Endothelial cell (in vitro differentiated cells): ENCODE measurements at regions not wholly inside any gene's neighbourhood (a gene's known extent, or its start where the extent isn't known, plus 50 kb on each side); places are given as distances from the start of the nearest gene placed in this dataset.

Experiments
- DNase-seq: peaks from one replicate; pipeline ENCODE4 v3.0.0; 2021; ENCODE audit warnings: low spot score
- H3K27ac Mint-ChIP-seq: one replicate; pipeline ENCODE4 v1.8.0; 2021; ENCODE audit warnings: mixed read lengths, inconsistent platforms; ENCODE audit not compliant: unreplicated experiment
- H3K27me3 Mint-ChIP-seq: one replicate; pipeline ENCODE4 v1.8.0; 2021; ENCODE audit warnings: mild to moderate bottlenecking, moderate library complexity, mixed read lengths, inconsistent platforms; ENCODE audit not compliant: unreplicated experiment
- H3K36me3 Mint-ChIP-seq: one replicate; pipeline ENCODE4 v1.8.0; 2021; ENCODE audit warnings: mild to moderate bottlenecking, low read depth, mixed read lengths, inconsistent platforms; ENCODE audit not compliant: unreplicated experiment
- H3K4me1 Mint-ChIP-seq: one replicate; pipeline ENCODE4 v1.8.0; 2021; ENCODE audit warnings: mild to moderate bottlenecking, mixed read lengths, inconsistent platforms; ENCODE audit not compliant: unreplicated experiment
- H3K4me3 Mint-ChIP-seq: one replicate; pipeline ENCODE4 v1.8.0; 2021; ENCODE audit warnings: mild to moderate bottlenecking, mixed read lengths, inconsistent platforms; ENCODE audit not compliant: unreplicated experiment
- H3K9me3 Mint-ChIP-seq: one replicate; pipeline ENCODE4 v1.8.0; 2021; ENCODE audit warnings: mixed read lengths, inconsistent platforms; ENCODE audit not compliant: unreplicated experiment
- CTCF ChIP-seq: fragments of 200-600 bp; sonication (generic); IDR thresholded peaks from one replicate; pipeline ENCODE4 v1.5.0; 2021; ENCODE audit warnings: antibody characterized with exemption; ENCODE audit not compliant: unreplicated experiment

- Mint-ChIP-seq H3K9me3 (no peaks in the 10 kb centered on the region), H3K4me1 (peaks cover 11% of the 10 kb centered on the region), H3K36me3 (no peaks in the 10 kb centered on the region), H3K4me3 (no peak overlapping the region), H3K27me3 (peaks cover 2% of the 10 kb centered on the region), H3K27ac (no peak overlapping the region)
- TF ChIP-seq CTCF, result no peak
- no peak for DNase-seq
Measured at GRCh38 chr7:79590391-79590790, 136.9 kb upstream of the MAGI2 start.

GRCh38 chr7:79570903-79571302 lies 117.4 kb upstream of the MAGI2 start:
- no peaks in the 10 kb centered on the region for H3K4me1 Mint-ChIP-seq
- no peak for DNase-seq
- H3K27ac Mint-ChIP-seq, result no peak overlapping the region
- TF ChIP-seq CTCF, result no peak
- no peaks in the 10 kb centered on the region for H3K27me3 Mint-ChIP-seq
- no peak overlapping the region for H3K4me3 Mint-ChIP-seq
- H3K9me3 Mint-ChIP-seq, result no peaks in the 10 kb centered on the region
- H3K36me3 Mint-ChIP-seq, result no peaks in the 10 kb centered on the region

- no peaks in the 10 kb centered on the region for H3K9me3 Mint-ChIP-seq
- H3K27me3 Mint-ChIP-seq, result no peaks in the 10 kb centered on the region
- H3K4me1 Mint-ChIP-seq, result peaks cover 3% of the 10 kb centered on the region
- DNase-seq, result no peak
- no peak for TF ChIP-seq CTCF
- no peak overlapping the region for H3K27ac Mint-ChIP-seq
- H3K4me3 Mint-ChIP-seq, result no peak overlapping the region
- H3K36me3 Mint-ChIP-seq, result no peaks in the 10 kb centered on the region
Measured at GRCh38 chr7:79563821-79564522, 110.5 kb upstream of the MAGI2 start.

- Mint-ChIP-seq H3K9me3 (no peaks in the 10 kb centered on the region), H3K4me1 (no peaks in the 10 kb centered on the region), H3K27me3 (no peaks in the 10 kb centered on the region), H3K4me3 (no peak overlapping the region), H3K27ac (no peak overlapping the region), H3K36me3 (no peaks in the 10 kb centered on the region)
- no peak for TF ChIP-seq CTCF
- DNase-seq, result no peak
Measured at GRCh38 chr7:79555571-79555970, 102.1 kb upstream of the MAGI2 start.

GRCh38 chr7:79553811-79554555 lies 100.5 kb upstream of the MAGI2 start:
- DNase-seq, result no peak
- H3K27me3 Mint-ChIP-seq, result no peaks in the 10 kb centered on the region
- no peak overlapping the region for H3K27ac Mint-ChIP-seq
- H3K36me3 Mint-ChIP-seq, result no peaks in the 10 kb centered on the region
- no peaks in the 10 kb centered on the region for H3K9me3 Mint-ChIP-seq
- TF ChIP-seq CTCF, result no peak
- no peak overlapping the region for H3K4me3 Mint-ChIP-seq
- no peaks in the 10 kb centered on the region for H3K4me1 Mint-ChIP-seq
